GM12878 (cell line): ENCODE measurements at regions not wholly inside any gene's neighbourhood (a gene's known extent, or its start where the extent isn't known, plus 50 kb on each side); places are given as distances from the start of the nearest gene placed in this dataset.

Experiments
- ATAC-seq: fragments of 200-7000 bp; cut with Tn5 transposase; 3 replicates; pipeline ENCODE4 v1.9.1; 2020; ENCODE audit warnings: mild to moderate bottlenecking, moderate library complexity
- BruUV-seq: library from RNA; stranded (reverse); fragments of 400-500 nt; replicated peaks from 2 replicates; lab custom pipeline; 2021; lab: Mats Ljungman, UMichigan
- CTCF ChIA-PET: fragments of 300-600 bp; sonication (Branson Sonifier 250); formaldehyde crosslinking; extraction: SDS; loops from one replicate; lab custom pipeline; 2021; ENCODE audit warnings: inconsistent platforms; lab: Yijun Ruan, JAX
- POLR2A ChIA-PET: fragments of 350-600 bp; formaldehyde crosslinking; extraction: SDS; loops from one replicate; lab custom pipeline; 2021; ENCODE audit warnings: inconsistent platforms; lab: Charles Lee
- RAD21 ChIA-PET: fragments of 300-600 bp; sonication (Branson Sonifier 250); formaldehyde crosslinking; loops from one replicate; lab custom pipeline; 2023; ENCODE audit warnings: antibody characterized with exemption; ENCODE audit not compliant: unreplicated experiment; lab: Charles Lee
- SMC1A ChIA-PET: fragments of 300-600 bp; sonication (Branson Sonifier 250); formaldehyde crosslinking; loops from one replicate; lab custom pipeline; 2023; ENCODE audit not compliant: unreplicated experiment, uncharacterized antibody; lab: Charles Lee
- DNase-seq: peaks from one replicate; pipeline ENCODE4 v3.0.0-alpha.2; 2011; ENCODE audit warnings: low read depth, low spot score
- FAIRE-seq: peaks from 3 replicates; lab custom pipeline; 2011; peaks lifted over from hg19 to GRCh38; lab: Jason Lieb, UNC
- H2AFZ ChIP-seq: 2 replicates; pipeline ENCODE4 v1.6.0; 2011; ENCODE audit warnings: low read depth, low read length, control low read depth; ENCODE audit not compliant: control insufficient read depth
- H3K27ac ChIP-seq: 2 replicates; pipeline ENCODE4 v1.5.1; 2011; ENCODE audit warnings: control low read depth; ENCODE audit not compliant: control insufficient read depth, insufficient read depth
- H3K27me3 ChIP-seq, 2 experiments: replicated peaks in 1 of 2; 2 replicates each; pipeline versions ENCODE4 v1.6.0 to v1.6.1; 2011; ENCODE audit warnings: low read length in 1 of 2; ENCODE audit not compliant: control insufficient read depth in 2 of 2, insufficient read depth in 2 of 2
- H3K36me3 ChIP-seq, 2 experiments: 2 replicates each; pipeline ENCODE4 v1.5.1; 2011; ENCODE audit warnings: low read length in 1 of 2; ENCODE audit not compliant: control insufficient read depth in 2 of 2, insufficient read depth in 2 of 2
- H3K4me1 ChIP-seq: 2 replicates; pipeline ENCODE4 v1.6.1; 2011; ENCODE audit warnings: mild to moderate bottlenecking, low read length, moderate library complexity, mixed read lengths; ENCODE audit not compliant: control insufficient read depth, insufficient read depth
- H3K4me2 ChIP-seq: 2 replicates; pipeline ENCODE4 v1.6.0; 2011; ENCODE audit warnings: control low read depth; ENCODE audit not compliant: control insufficient read depth, insufficient read depth
- H3K4me3 ChIP-seq: fragments of 200-600 bp; sonication (generic); 2 replicates; pipeline ENCODE4 v1.5.1; 2016
- H3K79me2 ChIP-seq: 2 replicates; pipeline ENCODE4 v1.6.0; 2011; ENCODE audit warnings: low read length; ENCODE audit not compliant: control insufficient read depth, insufficient read depth
- H3K9ac ChIP-seq: 2 replicates; pipeline ENCODE4 v1.8.0; 2011; ENCODE audit warnings: low read length, control low read depth, mixed read lengths; ENCODE audit not compliant: control insufficient read depth, insufficient read depth
- H3K9me3 ChIP-seq: replicated peaks from 3 replicates; pipeline ENCODE4 v1.5.1; 2011; ENCODE audit warnings: mild to moderate bottlenecking, low read length; ENCODE audit not compliant: control insufficient read depth, insufficient read depth
- H4K20me1 ChIP-seq: 2 replicates; pipeline ENCODE4 v1.6.0; 2011; ENCODE audit not compliant: control insufficient read depth, insufficient read depth
- BHLHE40 ChIP-seq, 2 experiments: fragments of 450-650 bp in 1 of 2; IDR thresholded peaks; 2 replicates each; pipeline ENCODE4 v1.6.1; 2011 to 2017; ENCODE audit warnings: low read depth in 2 of 2, borderline replicate concordance in 1 of 2, improper control_type of control experiment in 1 of 2, low read length in 1 of 2, mild to moderate bottlenecking in 1 of 2
- CBFB ChIP-seq: IDR thresholded peaks from 2 replicates; pipeline ENCODE4 v1.6.1; 2016; ENCODE audit warnings: antibody characterized with exemption, low read depth
- CREB1 ChIP-seq: IDR thresholded peaks from 2 replicates; pipeline ENCODE4 v1.6.1; 2012; ENCODE audit warnings: low read depth, mild to moderate bottlenecking, inconsistent platforms
- EED ChIP-seq: sonication (generic); IDR thresholded peaks from 2 replicates; pipeline ENCODE4 v1.6.1; 2016; ENCODE audit warnings: antibody characterized with exemption, low read depth
- ESRRA ChIP-seq: IDR thresholded peaks from 2 replicates; pipeline ENCODE4 v1.6.1; 2012; ENCODE audit warnings: mild to moderate bottlenecking, low read length, improper control_type of control experiment
- FOS ChIP-seq: IDR thresholded peaks from 3 replicates; pipeline ENCODE4 v1.6.1; 2011; ENCODE audit warnings: borderline replicate concordance; ENCODE audit not compliant: insufficient read length; ENCODE audit errors: extremely low read depth
- HDAC2 ChIP-seq: fragments of 200-600 bp; sonication (generic); IDR thresholded peaks from 2 replicates; pipeline ENCODE4 v1.6.1; 2017
- IKZF1 ChIP-seq: fragments of 450-650 bp; conservative IDR thresholded peaks from 2 replicates; pipeline ENCODE4 v1.6.1; 2017; ENCODE audit warnings: antibody characterized with exemption, mild to moderate bottlenecking
- NBN ChIP-seq: fragments of 450-650 bp; IDR thresholded peaks from 2 replicates; pipeline ENCODE4 v1.6.1; 2016
- NFYB ChIP-seq: IDR thresholded peaks from 2 replicates; pipeline ENCODE4 v1.6.1; 2011; ENCODE audit warnings: low read depth, mild to moderate bottlenecking, low read length, improper control_type of control experiment, moderate library complexity; ENCODE audit not compliant: insufficient read depth
- PAX8 ChIP-seq: fragments of 450-650 bp; IDR thresholded peaks from 2 replicates; pipeline ENCODE4 v1.6.1; 2017; ENCODE audit warnings: mild to moderate bottlenecking, moderate library complexity
- RELB ChIP-seq: fragments of 450-650 bp; IDR thresholded peaks from 2 replicates; pipeline ENCODE4 v1.6.1; 2017; ENCODE audit warnings: low read depth, mild to moderate bottlenecking, moderate library complexity
- RUNX3 ChIP-seq: IDR thresholded peaks from 2 replicates; pipeline ENCODE4 v1.6.1; 2012; ENCODE audit warnings: low read length, inconsistent platforms
- SREBF2 ChIP-seq: IDR thresholded peaks from 2 replicates; pipeline ENCODE4 v1.6.1; 2012; ENCODE audit warnings: mild to moderate bottlenecking, low read length
- TBL1XR1 ChIP-seq: IDR thresholded peaks from 2 replicates; pipeline ENCODE4 v1.6.1; 2012; ENCODE audit warnings: low read depth, low read length, improper control_type of control experiment
- ZNF592 ChIP-seq: fragments of 450-650 bp; IDR thresholded peaks from 2 replicates; pipeline ENCODE4 v1.6.1; 2017; ENCODE audit warnings: mild to moderate bottlenecking, moderate library complexity
- ZNF622 ChIP-seq: fragments of 450-650 bp; IDR thresholded peaks from 2 replicates; pipeline ENCODE4 v1.6.1; 2017; ENCODE audit warnings: mild to moderate bottlenecking, inconsistent platforms
- WGBS: methylation state at CpG from one replicate; pipeline ENCODE4 v1.1.6; 2016; ENCODE audit warnings: low lambda C conversion rate; ENCODE audit not compliant: insufficient replicate concordance, insufficient coverage; ENCODE audit errors: missing lambda C conversion rate; 5-methylcytosine and 5-hydroxymethylcytosine counted together
- in situ Hi-C: fragments of 300-500 bp; cut with MboI; formaldehyde crosslinking; loops from 9 replicates; pipeline ENCODE4 v1.14.3; 2018; ENCODE audit warnings: mixed read lengths
- intact Hi-C: fragments of 100-400 bp; cut with micrococcal nuclease; formaldehyde crosslinking; loops from one replicate; pipeline ENCODE4 v1.14.2; 2022; ENCODE audit not compliant: unreplicated experiment

GRCh38 chr4:3642806-3643517, 110.7 kb upstream of the LRPAP1 start (continued):
- TF ChIP-seq HDAC2 (no peak), RUNX3 (no peak), PAX8 (no peak), NFYB (no peak), RELB (no peak), BHLHE40 (IDR thresholded peaks at IDR 0.05; ENCODE audit: borderline replicate concordance in 1 of 2, low read depth in 2 of 2, low read length in 1 of 2) (no peak), IKZF1 (no peak), EED (no peak), ZNF622 (no peak), ESRRA (no peak), TBL1XR1 (no peak), NBN (no peak), FOS (no peak)

- SMC1A ChIA-PET = no interaction called here
- H3K4me2 ChIP-seq = no peak overlapping the region
- BruUV-seq = no TSS peak
- no peak for FAIRE-seq
- no peaks in the 10 kb centered on the region; a peak in 1 of 4 replicates for H3K27me3 ChIP-seq
- DNase-seq = no peak
- 83% methylated on average over 53 of the region's 66 CpGs for WGBS
- intact Hi-C loops = no loop called here
- H3K36me3 ChIP-seq = no peaks in the 10 kb centered on the region
- H3K9me3 ChIP-seq = no peaks in the 10 kb centered on the region
- H3K79me2 ChIP-seq = no peaks in the 10 kb centered on the region
- H3K4me1 ChIP-seq = no peaks in the 10 kb centered on the region
- no peaks in the 10 kb centered on the region for H4K20me1 ChIP-seq
- H3K9ac ChIP-seq = no peak overlapping the region
- H3K27ac ChIP-seq = no peak overlapping the region
- RAD21 ChIA-PET = no interaction called here
- no peak overlapping the region for H2AFZ ChIP-seq
- POLR2A ChIA-PET = no interaction called here
- no peak for ATAC-seq
- no peak overlapping the region for H3K4me3 ChIP-seq
- in situ Hi-C loops = no loop called here
- CTCF ChIA-PET = no interaction called here
- TF ChIP-seq CREB1 (no peak), CBFB (no peak), SREBF2 (no peak), ZNF592 (no peak)
These were observed 109.9 kb upstream of the LRPAP1 start for GRCh38 chr4:3642056-3642630.
